B cell (primary cell): ENCODE measurements at regions not wholly inside any gene's neighbourhood (a gene's known extent, or its start where the extent isn't known, plus 50 kb on each side); places are given as distances from the start of the nearest gene placed in this dataset.
"Not testable (repeated sequence)": the region's sequence is repeated elsewhere in the genome, so short reads cannot be mapped to it uniquely, and the experiment has no call there.

Experiments used
- ATAC-seq: fragments of 200-7000 bp; cut with Tn5 transposase; one replicate; pipeline ENCODE4 v1.10.0; 2021; ENCODE audit warnings: low read depth, mild to moderate bottlenecking, moderate number of reproducible peaks, moderate library complexity
- CTCF ChIA-PET: fragments of 350-600 bp; sonication (Branson Sonifier 250); formaldehyde crosslinking; loops from one replicate; lab custom pipeline; 2021; ENCODE audit warnings: antibody characterized with exemption, inconsistent platforms; lab: Charles Lee
- POLR2A ChIA-PET: fragments of 350-600 bp; sonication (Branson Sonifier 250); formaldehyde crosslinking; loops from one replicate; lab custom pipeline; 2021; ENCODE audit warnings: antibody characterized with exemption; lab: Charles Lee
- DNase-seq: peaks from one replicate; pipeline ENCODE4 v3.0.0; 2013
- H2AFZ ChIP-seq: 2 replicates; pipeline ENCODE4 v1.6.1; 2012; ENCODE audit warnings: mild to moderate bottlenecking, low read depth, low read length; ENCODE audit not compliant: insufficient read depth, poor library complexity, severe bottlenecking
- H3K27ac ChIP-seq, 2 donors: 1 replicate in 1 of 2; 2 replicates in 1 of 2; pipeline ENCODE4 v1.5.1; 2012 to 2013; ENCODE audit warnings: low read length in 2 of 2, mild to moderate bottlenecking in 2 of 2, moderate library complexity in 1 of 2
- H3K27me3 ChIP-seq, 4 experiments: fragments of 200-600 bp in 1 of 4; sonication (generic) in 1 of 4; replicated peaks in 1 of 4; 1 replicate in 2 of 4; 2 replicates in 2 of 4; pipeline versions ENCODE4 v1.6.1 to v1.7.0; 2013 to 2016; ENCODE audit warnings: low read length in 3 of 4, mild to moderate bottlenecking in 2 of 4, mixed read lengths in 1 of 4, moderate library complexity in 1 of 4; ENCODE audit not compliant: insufficient read depth in 4 of 4, control insufficient read depth in 3 of 4; ENCODE audit errors: control extremely low read depth in 1 of 4
- H3K36me3 ChIP-seq, 2 experiments: replicated peaks in 1 of 2; 1 replicate in 1 of 2; 2 replicates in 1 of 2; pipeline versions ENCODE4 v1.6.1 to v1.7.1; 2013; ENCODE audit warnings: low read length in 1 of 2; ENCODE audit not compliant: insufficient read depth in 2 of 2, control insufficient read depth in 1 of 2; ENCODE audit errors: control extremely low read depth in 1 of 2, extremely low read depth in 1 of 2
- H3K4me1 ChIP-seq, 2 donors: fragments of 200-600 bp in 1 of 2; sonication (generic) in 1 of 2; 1 replicate in 1 of 2; 2 replicates in 1 of 2; pipeline versions ENCODE4 v1.5.1 to v1.6.1; 2013 to 2017; ENCODE audit warnings: low read length in 2 of 2; ENCODE audit not compliant: control insufficient read depth in 2 of 2, insufficient read depth in 2 of 2
- H3K4me2 ChIP-seq: replicated peaks from 2 replicates; pipeline ENCODE3; 2012; ENCODE audit warnings: mild to moderate bottlenecking, low read depth, low read length; ENCODE audit not compliant: poor library complexity, severe bottlenecking
- H3K4me3 ChIP-seq, 5 experiments: fragments of 200-600 bp in 1 of 5; sonication (generic) in 1 of 5; 1 replicate in 3 of 5; 2 replicates in 2 of 5; pipeline versions ENCODE4 v1.5.1 to v1.7.0; 2011 to 2016; ENCODE audit warnings: low read length in 4 of 5, mild to moderate bottlenecking in 4 of 5, low read depth in 2 of 5, control low read depth in 1 of 5, moderate library complexity in 1 of 5; ENCODE audit not compliant: insufficient read depth in 1 of 5; ENCODE audit errors: control extremely low read depth in 1 of 5, extremely low read depth in 1 of 5
- H3K79me2 ChIP-seq: fragments of 200-600 bp; sonication (generic); one replicate; pipeline ENCODE4 v1.6.0; 2016; ENCODE audit warnings: low read length; ENCODE audit not compliant: control insufficient read depth, insufficient read depth
- H3K9ac ChIP-seq: fragments of 200-600 bp; sonication (generic); 2 replicates; pipeline ENCODE4 v1.6.1; 2017; ENCODE audit warnings: mild to moderate bottlenecking, low read length, moderate library complexity
- H3K9me3 ChIP-seq, 3 donors: one replicate each; pipeline versions ENCODE4 v1.6.1 to v1.7.1; 2013; ENCODE audit warnings: low read length in 2 of 3; ENCODE audit not compliant: control insufficient read depth in 2 of 3, insufficient read depth in 1 of 3; ENCODE audit errors: control extremely low read depth in 1 of 3
- H4K20me1 ChIP-seq: 2 replicates; pipeline ENCODE4 v1.6.0; 2012; ENCODE audit warnings: mild to moderate bottlenecking, low read length; ENCODE audit not compliant: insufficient read depth, control insufficient read depth, poor library complexity, severe bottlenecking
- H3K27ac Mint-ChIP-seq: one replicate; pipeline ENCODE4 v1.8.0; 2021; ENCODE audit warnings: mixed read lengths
- H3K27me3 Mint-ChIP-seq: one replicate; pipeline ENCODE4 v1.8.0; 2021; ENCODE audit warnings: mixed read lengths
- H3K4me1 Mint-ChIP-seq: one replicate; pipeline ENCODE4 v1.8.0; 2021; ENCODE audit warnings: mixed read lengths
- H3K4me3 Mint-ChIP-seq: one replicate; pipeline ENCODE4 v1.8.0; 2021; ENCODE audit warnings: mixed read lengths
- H3K9me3 Mint-ChIP-seq: one replicate; pipeline ENCODE4 v1.8.0; 2022; ENCODE audit warnings: mixed read lengths; ENCODE audit not compliant: insufficient read depth
- EZH2 ChIP-seq: IDR thresholded peaks from 2 replicates; pipeline ENCODE4 v1.6.1; 2012; ENCODE audit warnings: borderline replicate concordance, low read depth, mild to moderate bottlenecking, moderate library complexity, low read length; ENCODE audit not compliant: insufficient read depth, poor library complexity, severe bottlenecking
- WGBS: methylation state at CpG from one replicate; pipeline ENCODE4 v1.1.5; 2013; ENCODE audit warnings: missing lambda C conversion rate; ENCODE audit not compliant: insufficient coverage; 5-methylcytosine and 5-hydroxymethylcytosine counted together
- intact Hi-C: fragments of 100-400 bp; cut with micrococcal nuclease; formaldehyde crosslinking; loops from one replicate; pipeline ENCODE4 v1.10.0; 2022
- TF ChIP-seq, protein P1 (sequence below): fragments of 200-600 bp; IDR thresholded peaks from one replicate; pipeline ENCODE4 v1.8.0; 2022; ENCODE audit warnings: antibody characterized with exemption, mild to moderate bottlenecking

DNA sequence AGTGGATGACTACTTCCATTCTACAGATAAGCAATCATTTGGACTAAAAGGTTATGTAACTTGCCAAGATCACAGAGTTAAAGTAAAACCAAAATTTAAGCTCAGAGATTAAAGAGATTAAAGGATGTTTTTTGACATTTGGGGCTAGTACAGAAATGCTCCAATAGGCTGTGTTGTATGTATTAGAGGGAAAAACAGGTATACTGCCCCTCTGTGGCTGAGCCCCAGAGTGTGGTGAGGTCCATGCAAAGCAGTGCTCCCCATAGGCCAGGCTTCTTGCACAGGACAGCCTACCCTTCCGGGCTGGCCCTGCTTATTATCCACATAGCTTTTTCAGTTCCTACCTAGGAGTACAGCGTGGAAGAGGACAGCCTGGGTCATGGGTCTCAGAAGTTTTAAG lies 322.8 kb downstream of the POM121L12 start:
- Mint-ChIP-seq H3K4me1 (no peaks in the 10 kb centered on the region), H3K27me3 (no peaks in the 10 kb centered on the region), H3K4me3 (no peak overlapping the region), H3K27ac (no peak overlapping the region), H3K9me3 (peaks cover 6% of the 10 kb centered on the region)
- no CpG with 5 or more reads among the region's 2 CpGs for WGBS
- Histone ChIP-seq H3K4me3 (no peak overlapping the region), H3K9me3 (peaks cover 0 to 9% (median 3%) of the 10 kb centered on the region in 3 donors), H4K20me1 (no peaks in the 10 kb centered on the region), H3K36me3 (no peaks in the 10 kb centered on the region), H3K27me3 (no peaks in the 10 kb centered on the region), H3K27ac (no peak overlapping the region), H3K9ac (no peak overlapping the region), H2AFZ (no peak overlapping the region), H3K4me2 (no peak overlapping the region), H3K79me2 (no peaks in the 10 kb centered on the region), H3K4me1 (no peaks in the 10 kb centered on the region)
- TF ChIP-seq, protein P1, sequence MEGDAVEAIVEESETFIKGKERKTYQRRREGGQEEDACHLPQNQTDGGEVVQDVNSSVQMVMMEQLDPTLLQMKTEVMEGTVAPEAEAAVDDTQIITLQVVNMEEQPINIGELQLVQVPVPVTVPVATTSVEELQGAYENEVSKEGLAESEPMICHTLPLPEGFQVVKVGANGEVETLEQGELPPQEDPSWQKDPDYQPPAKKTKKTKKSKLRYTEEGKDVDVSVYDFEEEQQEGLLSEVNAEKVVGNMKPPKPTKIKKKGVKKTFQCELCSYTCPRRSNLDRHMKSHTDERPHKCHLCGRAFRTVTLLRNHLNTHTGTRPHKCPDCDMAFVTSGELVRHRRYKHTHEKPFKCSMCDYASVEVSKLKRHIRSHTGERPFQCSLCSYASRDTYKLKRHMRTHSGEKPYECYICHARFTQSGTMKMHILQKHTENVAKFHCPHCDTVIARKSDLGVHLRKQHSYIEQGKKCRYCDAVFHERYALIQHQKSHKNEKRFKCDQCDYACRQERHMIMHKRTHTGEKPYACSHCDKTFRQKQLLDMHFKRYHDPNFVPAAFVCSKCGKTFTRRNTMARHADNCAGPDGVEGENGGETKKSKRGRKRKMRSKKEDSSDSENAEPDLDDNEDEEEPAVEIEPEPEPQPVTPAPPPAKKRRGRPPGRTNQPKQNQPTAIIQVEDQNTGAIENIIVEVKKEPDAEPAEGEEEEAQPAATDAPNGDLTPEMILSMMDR: no peak
- TF ChIP-seq EZH2: no peak
- no peak for ATAC-seq
- intact Hi-C loops: no loop called here
- no peak for DNase-seq
- CTCF ChIA-PET: no interaction called here
- POLR2A ChIA-PET: no interaction called here

DNA sequence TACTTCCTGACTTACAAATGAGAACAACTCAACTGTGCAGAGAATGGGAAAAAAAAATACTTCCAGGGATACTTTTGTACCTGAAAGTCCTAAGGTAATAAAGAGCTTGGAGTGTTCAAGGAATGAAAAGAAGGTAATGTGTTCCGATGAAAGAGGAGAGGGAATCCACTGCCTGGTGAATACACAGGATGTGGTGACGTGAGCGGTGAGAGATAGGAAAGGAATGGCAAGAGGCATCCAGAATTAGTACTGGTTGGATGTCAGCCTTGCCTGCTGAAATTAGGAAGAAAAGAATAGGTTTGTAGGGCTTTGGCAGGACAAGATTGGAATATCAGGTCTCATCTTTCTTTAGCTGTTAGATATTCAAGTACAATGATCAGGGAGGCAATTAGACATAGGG lies 347.7 kb downstream of the POM121L12 start:
- H3K4me1 Mint-ChIP-seq: no peaks in the 10 kb centered on the region
- Histone ChIP-seq H3K4me3 (no peak overlapping the region), H3K27ac (no peak overlapping the region), H3K36me3 (no peaks in the 10 kb centered on the region), H3K4me1 (no peaks in the 10 kb centered on the region), H3K79me2 (no peaks in the 10 kb centered on the region), H3K9me3 (peaks cover 0 to 29% (median 0%) of the 10 kb centered on the region in 3 donors), H3K9ac (no peak overlapping the region), H3K27me3 (no peaks in the 10 kb centered on the region), H3K4me2 (no peak overlapping the region), H2AFZ (no peak overlapping the region), H4K20me1 (no peaks in the 10 kb centered on the region)
- no peak overlapping the region for H3K4me3 Mint-ChIP-seq
- peaks cover 7% of the 10 kb centered on the region for H3K9me3 Mint-ChIP-seq
- ATAC-seq: no peak
- intact Hi-C loops: no loop called here
- H3K27ac Mint-ChIP-seq: no peak overlapping the region
- POLR2A ChIA-PET: no interaction called here
- no peak for DNase-seq
- CTCF ChIA-PET: no interaction called here
- TF ChIP-seq, protein P1: no peak
- TF ChIP-seq EZH2: no peak
- H3K27me3 Mint-ChIP-seq: no peaks in the 10 kb centered on the region
- WGBS: 91% methylated on average over 3 of the region's 3 CpGs

DNA sequence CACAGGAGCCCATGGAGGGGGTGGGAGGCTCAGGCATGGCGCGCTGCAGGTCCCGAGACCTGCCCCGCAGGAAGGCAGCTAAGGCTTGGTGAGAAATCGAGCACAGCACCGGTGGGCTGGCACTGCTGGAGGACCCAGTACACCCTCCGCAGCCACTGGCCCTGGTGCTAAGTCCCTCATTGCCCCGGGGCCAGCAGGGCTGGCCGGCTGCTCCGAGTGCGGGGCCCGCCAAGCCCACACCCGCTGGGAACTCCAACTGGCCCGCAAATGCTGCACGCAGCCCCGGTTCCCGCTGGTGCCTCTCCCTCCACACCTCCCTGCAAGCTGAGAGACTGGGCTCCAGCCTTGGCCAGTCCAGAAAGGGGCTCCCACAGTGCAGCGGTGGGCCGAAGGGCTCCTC lies 349.8 kb downstream of the POM121L12 start:
- intact Hi-C loops, H3K4me3 ChIP-seq: not testable (repeated sequence)
- 95% methylated on average over 19 of the region's 19 CpGs for WGBS

More for the DNA sequence above, 349.8 kb downstream of the POM121L12 start:
- H3K9ac ChIP-seq, H3K4me2 ChIP-seq, H4K20me1 ChIP-seq, H2AFZ ChIP-seq, H3K4me1 Mint-ChIP-seq, H3K4me1 ChIP-seq, POLR2A ChIA-PET, H3K4me3 Mint-ChIP-seq, H3K36me3 ChIP-seq, H3K27ac Mint-ChIP-seq, CTCF ChIA-PET, H3K79me2 ChIP-seq, H3K27ac ChIP-seq, ATAC-seq, H3K9me3 Mint-ChIP-seq, H3K27me3 ChIP-seq, H3K27me3 Mint-ChIP-seq, DNase-seq: not testable (repeated sequence)
- peaks cover 0 to 23% (median 0%) of the 10 kb centered on the region in 3 donors for H3K9me3 ChIP-seq
